Testis (tissue), 2 donors: ENCODE measurements at regions not wholly inside any gene's neighbourhood (a gene's known extent, or its start where the extent isn't known, plus 50 kb on each side); places are given as distances from the start of the nearest gene placed in this dataset.

Source experiments
- DNase-seq: peaks from one replicate; pipeline ENCODE4 v3.0.0-alpha.2; 2019
- H3K27ac ChIP-seq, 2 donors: fragments of 200-600 bp; sonication (generic); one replicate each; pipeline ENCODE4 v1.5.1; 2019
- H3K27me3 ChIP-seq: fragments of 200-600 bp; sonication (generic); one replicate; pipeline ENCODE4 v1.5.1; 2019
- H3K36me3 ChIP-seq: fragments of 200-600 bp; sonication (generic); one replicate; pipeline ENCODE4 v1.5.1; 2017; ENCODE audit warnings: low read depth; ENCODE audit errors: missing control alignments
- H3K4me1 ChIP-seq: fragments of 200-600 bp; sonication (generic); one replicate; pipeline ENCODE4 v1.5.1; 2019
- H3K4me3 ChIP-seq, 2 donors: fragments of 200-600 bp; sonication (generic); one replicate each; pipeline ENCODE4 v1.5.1; 2017 to 2019
- H3K9me3 ChIP-seq: fragments of 200-600 bp; sonication (generic); one replicate; pipeline ENCODE4 v1.5.1; 2017
- CTCF ChIP-seq, 3 experiments: fragments of 450-650 bp in 2 of 3; fragments of 200-600 bp in 1 of 3; sonication (generic) in 1 of 3; IDR thresholded peaks; one replicate each; pipeline ENCODE4 v1.5.1; 2016 to 2019; ENCODE audit warnings: antibody characterized with exemption in 3 of 3, mild to moderate bottlenecking in 2 of 3, moderate library complexity in 1 of 3
- POLR2A ChIP-seq: fragments of 450-650 bp; IDR thresholded peaks from one replicate; pipeline ENCODE4 v1.6.1; 2017; ENCODE audit warnings: antibody characterized with exemption, mild to moderate bottlenecking, moderate library complexity
- WGBS, 2 donors: methylation state at CpG; one replicate each; pipeline ENCODE4 v1.1.5; 2018; 5-methylcytosine and 5-hydroxymethylcytosine counted together
- intact Hi-C: fragments of 100-400 bp; cut with DNase I; formaldehyde crosslinking; loops from one replicate; pipeline ENCODE4 v1.15.1; 2023; ENCODE audit warnings: low total_unique reads

DNA sequence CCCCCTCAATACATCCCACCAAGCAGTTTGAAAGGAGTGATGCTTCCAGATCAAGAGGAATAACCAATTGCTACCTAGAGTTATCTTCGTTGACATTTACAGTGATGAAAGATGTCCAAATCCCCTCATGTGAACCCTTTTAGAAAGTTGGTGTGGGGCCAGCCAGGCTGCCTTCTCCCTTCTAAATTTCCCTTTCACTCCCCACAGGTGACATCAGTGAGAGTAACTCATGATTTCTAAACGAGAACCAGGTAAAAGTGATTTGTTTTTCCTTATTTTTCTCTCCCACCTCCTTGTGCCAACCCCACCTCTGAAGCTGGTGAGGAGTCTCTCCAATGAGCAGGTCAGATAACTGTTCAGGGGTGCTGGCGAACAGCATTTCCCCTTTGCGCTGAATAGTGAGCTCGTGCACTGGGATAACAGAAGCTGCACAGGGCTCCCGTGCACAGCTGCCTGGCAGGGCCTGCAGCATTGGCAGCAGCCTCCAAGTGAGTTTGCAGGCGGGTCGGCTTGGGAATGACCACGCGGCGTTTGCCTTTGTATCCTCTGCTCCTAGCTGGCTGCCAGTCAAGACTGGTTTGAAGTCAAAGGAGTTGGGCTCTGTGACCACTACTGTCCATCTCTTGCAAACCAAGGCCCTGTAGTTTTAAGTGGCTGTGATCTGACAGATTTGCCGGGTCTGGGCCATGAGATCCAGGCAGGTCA lies 70.2 kb upstream of the CORO2B start:
- Histone ChIP-seq H3K27ac (no peak overlapping the region), H3K9me3 (no peaks in the 10 kb centered on the region), H3K36me3 (no peaks in the 10 kb centered on the region), H3K27me3 (no peaks in the 10 kb centered on the region), H3K4me3 (no peak overlapping the region), H3K4me1 (no peaks in the 10 kb centered on the region)
- WGBS, 2 donors, result 71 to 82% methylated on average over 12 of the region's 12 CpGs
- intact Hi-C loops, result no loop called here
- DNase-seq, result no peak
- TF ChIP-seq CTCF (IDR thresholded peaks at IDR 0.05) (no peak), POLR2A (no peak)

GRCh38 chr15:68510558-68510957 lies 68.2 kb upstream of the CORO2B start:
- Histone ChIP-seq H3K9me3 (no peaks in the 10 kb centered on the region), H3K27ac (no peak overlapping the region), H3K4me3 (no peak overlapping the region), H3K36me3 (no peaks in the 10 kb centered on the region), H3K4me1 (no peaks in the 10 kb centered on the region), H3K27me3 (no peaks in the 10 kb centered on the region)
- no peak for DNase-seq
- no peak for TF ChIP-seq POLR2A
- TF ChIP-seq CTCF (IDR thresholded peaks at IDR 0.05), result no peak
- 64 to 66% methylated on average over 2 of the region's 2 CpGs for WGBS, 2 donors
- intact Hi-C loops, result no loop called here

DNA sequence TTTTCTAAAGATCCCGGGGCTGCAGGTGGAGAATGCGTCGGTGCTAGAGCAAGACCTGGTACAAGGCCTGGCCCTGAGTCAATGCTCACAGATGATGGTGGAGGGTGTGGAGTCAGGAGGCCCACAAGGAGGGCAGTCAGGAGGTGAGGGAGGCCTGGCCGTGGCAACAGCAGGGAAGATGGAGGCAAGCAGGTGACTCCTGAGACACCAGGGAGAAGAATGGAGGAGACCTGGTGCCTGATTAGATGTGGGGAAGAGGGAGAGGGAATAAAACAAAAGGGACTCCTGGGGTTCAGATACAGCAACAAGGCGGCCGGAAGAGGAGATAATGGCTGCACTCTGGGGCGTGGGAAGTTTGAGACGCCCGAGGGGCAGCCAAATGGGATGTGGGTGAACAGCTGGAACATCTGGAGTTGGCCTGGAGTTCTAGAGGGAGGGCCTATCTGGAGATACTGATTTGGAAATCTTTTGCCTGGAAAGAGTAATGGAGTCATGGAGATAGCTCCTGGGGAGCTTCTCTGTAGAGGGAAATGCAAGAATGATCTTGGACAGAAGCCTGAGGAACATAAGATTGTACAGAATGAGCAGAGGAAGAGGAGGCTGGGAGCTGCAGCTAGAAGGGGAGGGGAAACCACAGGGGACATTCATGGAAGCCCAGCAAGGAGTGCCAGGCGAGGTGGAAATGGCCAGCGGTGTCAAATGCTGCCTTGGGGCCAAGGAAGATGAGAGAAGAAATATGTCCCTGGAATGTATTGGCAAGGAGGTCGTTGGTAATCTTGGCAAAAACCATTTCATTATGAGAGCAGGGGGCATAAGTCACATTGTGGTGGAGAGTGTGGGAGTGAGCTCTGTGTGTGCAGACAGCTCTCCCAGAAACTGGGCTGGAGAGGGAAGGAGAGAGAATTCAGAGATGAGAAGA lies 67.5 kb upstream of the CORO2B start:
- 50 to 53% methylated on average over 12 of the region's 12 CpGs for WGBS, 2 donors
- no peaks in the 10 kb centered on the region for H3K36me3 ChIP-seq
- intact Hi-C loops, result no loop called here
- H3K9me3 ChIP-seq, result no peaks in the 10 kb centered on the region
- peak overlapping the region in 1 of 2 donors; percentile 71 for H3K27ac ChIP-seq
- TF ChIP-seq CTCF (IDR thresholded peaks at IDR 0.05) (no peak), POLR2A (no peak)
- DNase-seq, result peak; percentile 40
- no peaks in the 10 kb centered on the region for H3K27me3 ChIP-seq
- H3K4me1 ChIP-seq, result no peaks in the 10 kb centered on the region
- H3K4me3 ChIP-seq, result no peak overlapping the region

DNA sequence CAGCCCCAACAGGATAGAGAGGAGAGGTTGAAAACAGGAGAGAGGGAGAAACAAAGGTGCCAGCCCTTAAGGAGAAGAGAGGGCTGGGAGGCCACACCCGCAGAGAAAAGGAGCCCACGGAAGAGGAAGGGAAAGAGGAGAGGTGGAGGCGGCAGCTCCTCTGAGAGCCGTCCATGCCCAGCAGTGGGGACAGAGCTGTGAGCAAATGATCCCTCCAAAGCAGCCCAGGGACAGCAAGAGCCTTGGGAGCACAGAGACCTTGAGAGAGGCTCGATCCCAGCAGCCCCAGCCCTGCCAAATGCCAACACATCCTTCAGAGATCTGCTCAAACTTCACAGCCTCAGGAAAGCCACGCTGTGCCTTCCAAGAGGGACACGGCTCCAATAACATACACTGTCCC lies 66.7 kb upstream of the CORO2B start:
- Histone ChIP-seq H3K36me3 (no peaks in the 10 kb centered on the region), H3K27me3 (no peaks in the 10 kb centered on the region), H3K9me3 (no peaks in the 10 kb centered on the region), H3K4me1 (no peaks in the 10 kb centered on the region), H3K27ac (peak overlapping the region; percentile 22 to 71), H3K4me3 (no peak overlapping the region)
- intact Hi-C loops, result no loop called here
- DNase-seq, result no peak
- TF ChIP-seq POLR2A (no peak), CTCF (IDR thresholded peaks at IDR 0.05) (no peak)
- WGBS, 2 donors, result 48 to 54% methylated on average over 6 to 7 of the region's 7 CpGs
